ENCODE measurements at regions not wholly inside any gene's neighbourhood (a gene's known extent, or its start where the extent isn't known, plus 50 kb on each side); places are given as distances from the start of the nearest gene placed in this dataset.
"Not testable (repeated sequence)": the region's sequence is repeated elsewhere in the genome, so short reads cannot be mapped to it uniquely, and the experiment has no call there.

GRCh38 chr2:237240868-237241267 lies 155.2 kb downstream of the COPS8 start:
- TF ChIP-seq, protein P1, sequence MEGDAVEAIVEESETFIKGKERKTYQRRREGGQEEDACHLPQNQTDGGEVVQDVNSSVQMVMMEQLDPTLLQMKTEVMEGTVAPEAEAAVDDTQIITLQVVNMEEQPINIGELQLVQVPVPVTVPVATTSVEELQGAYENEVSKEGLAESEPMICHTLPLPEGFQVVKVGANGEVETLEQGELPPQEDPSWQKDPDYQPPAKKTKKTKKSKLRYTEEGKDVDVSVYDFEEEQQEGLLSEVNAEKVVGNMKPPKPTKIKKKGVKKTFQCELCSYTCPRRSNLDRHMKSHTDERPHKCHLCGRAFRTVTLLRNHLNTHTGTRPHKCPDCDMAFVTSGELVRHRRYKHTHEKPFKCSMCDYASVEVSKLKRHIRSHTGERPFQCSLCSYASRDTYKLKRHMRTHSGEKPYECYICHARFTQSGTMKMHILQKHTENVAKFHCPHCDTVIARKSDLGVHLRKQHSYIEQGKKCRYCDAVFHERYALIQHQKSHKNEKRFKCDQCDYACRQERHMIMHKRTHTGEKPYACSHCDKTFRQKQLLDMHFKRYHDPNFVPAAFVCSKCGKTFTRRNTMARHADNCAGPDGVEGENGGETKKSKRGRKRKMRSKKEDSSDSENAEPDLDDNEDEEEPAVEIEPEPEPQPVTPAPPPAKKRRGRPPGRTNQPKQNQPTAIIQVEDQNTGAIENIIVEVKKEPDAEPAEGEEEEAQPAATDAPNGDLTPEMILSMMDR (IDR thresholded peaks at IDR 0.05) = not testable (repeated sequence)
- not testable (repeated sequence) for TF ChIP-seq POLR2A (IDR thresholded peaks at IDR 0.05)

Measured in Peyer's patch (tissue), 4 donors.